Thyroid gland (tissue), 4 donors: ENCODE measurements at regions not wholly inside any gene's neighbourhood (a gene's known extent, or its start where the extent isn't known, plus 50 kb on each side); places are given as distances from the start of the nearest gene placed in this dataset.

Experiments
- DNase-seq, 2 donors: peaks; one replicate each; pipeline ENCODE4 v3.0.0-alpha.2; 2019
- H3K27ac ChIP-seq, 3 donors: fragments of 200-600 bp; sonication (generic); 1 replicate in 2 of 3; 2 replicates in 1 of 3; pipeline ENCODE4 v1.5.1; 2016 to 2019; ENCODE audit warnings: mild to moderate bottlenecking in 1 of 3, moderate library complexity in 1 of 3
- H3K27me3 ChIP-seq: fragments of 200-600 bp; sonication (generic); one replicate; pipeline ENCODE4 v1.5.1; 2019
- H3K36me3 ChIP-seq, 2 donors: fragments of 200-600 bp; sonication (generic); one replicate each; pipeline ENCODE4 v1.5.1; 2016 to 2019
- H3K4me1 ChIP-seq, 2 donors: fragments of 200-600 bp; sonication (generic); one replicate each; pipeline ENCODE4 v1.5.1; 2017 to 2019
- H3K4me3 ChIP-seq, 3 donors: fragments of 200-600 bp; sonication (generic); replicated peaks in 1 of 3; 1 replicate in 2 of 3; 2 replicates in 1 of 3; pipeline ENCODE4 v1.5.1; 2016; ENCODE audit warnings: mild to moderate bottlenecking in 1 of 3
- H3K9me3 ChIP-seq: fragments of 200-600 bp; sonication (generic); one replicate; pipeline ENCODE4 v1.5.1; 2017
- POLR2A ChIP-seq, 2 donors: fragments of 450-650 bp; IDR thresholded peaks; one replicate each; pipeline ENCODE4 v1.6.1; 2017; ENCODE audit warnings: antibody characterized with exemption in 2 of 2, mild to moderate bottlenecking in 2 of 2, moderate library complexity in 1 of 2
- WGBS, 2 donors: methylation state at CpG; one replicate each; pipeline ENCODE4 v1.1.5; 2017; 5-methylcytosine and 5-hydroxymethylcytosine counted together
- intact Hi-C: fragments of 100-400 bp; cut with DNase I; formaldehyde crosslinking; loops from one replicate; pipeline ENCODE4 v1.15.1; 2023
- TF ChIP-seq, protein P1 (sequence below), 6 experiments: fragments of 200-600 bp in 3 of 6; fragments of 450-650 bp in 3 of 6; sonication (generic) in 3 of 6; IDR thresholded peaks; one replicate each; pipeline ENCODE4 v1.5.1; 2016 to 2019; ENCODE audit warnings: antibody characterized with exemption in 6 of 6, mild to moderate bottlenecking in 2 of 6, inconsistent platforms in 1 of 6, moderate library complexity in 1 of 6

DNA sequence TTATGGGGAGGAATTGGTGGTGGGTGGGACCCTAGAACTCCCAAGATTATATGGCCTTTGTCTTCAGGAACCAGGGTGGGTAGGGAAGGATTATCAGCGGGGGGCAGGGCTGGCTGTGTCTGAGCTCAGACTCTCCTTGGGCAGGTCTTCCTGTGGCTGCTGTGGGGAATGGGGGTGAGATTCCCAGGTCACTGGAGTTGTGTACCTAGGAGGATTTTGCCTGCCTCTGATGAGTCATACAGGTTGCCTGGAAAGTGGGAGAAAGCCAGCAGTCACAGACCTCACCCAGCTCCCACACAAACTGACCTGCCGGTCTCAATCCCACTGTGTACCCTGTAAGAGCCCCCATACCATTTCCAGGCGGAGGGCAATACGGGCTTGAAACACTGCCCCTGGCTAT lies 209.9 kb upstream of the CNTN3 start:
- H3K4me3 ChIP-seq: no peak overlapping the region
- no peaks in the 10 kb centered on the region for H3K27me3 ChIP-seq
- no peak overlapping the region for H3K27ac ChIP-seq
- H3K9me3 ChIP-seq: no peaks in the 10 kb centered on the region
- no peaks in the 10 kb centered on the region for H3K36me3 ChIP-seq
- TF ChIP-seq, protein P1, sequence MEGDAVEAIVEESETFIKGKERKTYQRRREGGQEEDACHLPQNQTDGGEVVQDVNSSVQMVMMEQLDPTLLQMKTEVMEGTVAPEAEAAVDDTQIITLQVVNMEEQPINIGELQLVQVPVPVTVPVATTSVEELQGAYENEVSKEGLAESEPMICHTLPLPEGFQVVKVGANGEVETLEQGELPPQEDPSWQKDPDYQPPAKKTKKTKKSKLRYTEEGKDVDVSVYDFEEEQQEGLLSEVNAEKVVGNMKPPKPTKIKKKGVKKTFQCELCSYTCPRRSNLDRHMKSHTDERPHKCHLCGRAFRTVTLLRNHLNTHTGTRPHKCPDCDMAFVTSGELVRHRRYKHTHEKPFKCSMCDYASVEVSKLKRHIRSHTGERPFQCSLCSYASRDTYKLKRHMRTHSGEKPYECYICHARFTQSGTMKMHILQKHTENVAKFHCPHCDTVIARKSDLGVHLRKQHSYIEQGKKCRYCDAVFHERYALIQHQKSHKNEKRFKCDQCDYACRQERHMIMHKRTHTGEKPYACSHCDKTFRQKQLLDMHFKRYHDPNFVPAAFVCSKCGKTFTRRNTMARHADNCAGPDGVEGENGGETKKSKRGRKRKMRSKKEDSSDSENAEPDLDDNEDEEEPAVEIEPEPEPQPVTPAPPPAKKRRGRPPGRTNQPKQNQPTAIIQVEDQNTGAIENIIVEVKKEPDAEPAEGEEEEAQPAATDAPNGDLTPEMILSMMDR (IDR thresholded peaks at IDR 0.05): no peak
- no peak for TF ChIP-seq POLR2A (IDR thresholded peaks at IDR 0.05)
- 80 to 92% methylated on average over 1 to 3 of the region's 4 CpGs for WGBS, 2 donors
- H3K4me1 ChIP-seq: no peaks in the 10 kb centered on the region
- intact Hi-C loops: no loop called here
- DNase-seq: no peak

DNA sequence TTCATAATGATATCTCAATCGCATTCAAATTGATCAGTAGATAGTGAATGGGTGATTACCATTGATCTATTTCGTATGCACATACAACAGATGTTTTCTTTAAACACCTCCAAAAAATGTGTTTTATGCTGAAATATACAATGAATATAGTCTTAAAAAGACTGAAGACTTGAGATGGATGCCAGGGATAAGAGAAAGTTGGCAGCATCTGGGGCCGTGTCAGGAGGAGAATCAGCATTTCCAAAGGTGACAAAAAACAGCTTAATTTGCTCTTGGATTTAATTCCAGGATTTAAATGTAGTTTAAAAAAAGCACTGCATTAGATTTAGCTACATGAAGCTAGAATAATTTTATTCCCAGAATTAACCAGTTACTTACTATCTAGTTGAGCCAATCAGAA lies 199.7 kb upstream of the CNTN3 start:
- WGBS, 2 donors: 83 to 88% methylated on average over 3 of the region's 3 CpGs
- intact Hi-C loops: no loop called here
- Histone ChIP-seq H3K4me1 (no peaks in the 10 kb centered on the region), H3K4me3 (no peak overlapping the region), H3K27ac (no peak overlapping the region), H3K27me3 (no peaks in the 10 kb centered on the region), H3K36me3 (no peaks in the 10 kb centered on the region), H3K9me3 (no peaks in the 10 kb centered on the region)
- DNase-seq: no peak
- TF ChIP-seq POLR2A (IDR thresholded peaks at IDR 0.05): no peak
- TF ChIP-seq, protein P1 (IDR thresholded peaks at IDR 0.05): no peak

DNA sequence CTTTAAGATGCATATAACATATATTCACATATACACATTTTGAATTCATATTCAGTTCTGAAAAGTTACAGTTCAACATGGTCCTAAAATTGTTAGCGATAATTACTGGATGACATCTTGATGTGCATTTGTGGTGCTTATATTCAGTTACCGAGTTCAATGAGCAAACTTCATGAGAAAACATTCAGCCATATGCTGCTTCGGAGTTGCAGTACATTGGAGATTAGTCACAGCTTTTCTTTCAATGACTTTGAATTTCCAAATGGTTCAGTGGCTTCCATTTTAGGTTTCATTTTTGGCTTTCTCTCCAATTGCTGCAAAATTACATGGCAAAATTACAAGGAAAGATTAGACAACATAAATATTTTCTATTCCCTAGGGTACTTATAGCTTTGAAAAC lies 198.3 kb upstream of the CNTN3 start:
- WGBS, 2 donors: 89 to 92% methylated on average over 3 of the region's 3 CpGs
- intact Hi-C loops: no loop called here
- Histone ChIP-seq H3K4me1 (no peaks in the 10 kb centered on the region), H3K27me3 (no peaks in the 10 kb centered on the region), H3K9me3 (no peaks in the 10 kb centered on the region), H3K27ac (no peak overlapping the region), H3K4me3 (no peak overlapping the region), H3K36me3 (no peaks in the 10 kb centered on the region)
- TF ChIP-seq, protein P1 (IDR thresholded peaks at IDR 0.05): no peak
- TF ChIP-seq POLR2A (IDR thresholded peaks at IDR 0.05): no peak
- DNase-seq: no peak

DNA sequence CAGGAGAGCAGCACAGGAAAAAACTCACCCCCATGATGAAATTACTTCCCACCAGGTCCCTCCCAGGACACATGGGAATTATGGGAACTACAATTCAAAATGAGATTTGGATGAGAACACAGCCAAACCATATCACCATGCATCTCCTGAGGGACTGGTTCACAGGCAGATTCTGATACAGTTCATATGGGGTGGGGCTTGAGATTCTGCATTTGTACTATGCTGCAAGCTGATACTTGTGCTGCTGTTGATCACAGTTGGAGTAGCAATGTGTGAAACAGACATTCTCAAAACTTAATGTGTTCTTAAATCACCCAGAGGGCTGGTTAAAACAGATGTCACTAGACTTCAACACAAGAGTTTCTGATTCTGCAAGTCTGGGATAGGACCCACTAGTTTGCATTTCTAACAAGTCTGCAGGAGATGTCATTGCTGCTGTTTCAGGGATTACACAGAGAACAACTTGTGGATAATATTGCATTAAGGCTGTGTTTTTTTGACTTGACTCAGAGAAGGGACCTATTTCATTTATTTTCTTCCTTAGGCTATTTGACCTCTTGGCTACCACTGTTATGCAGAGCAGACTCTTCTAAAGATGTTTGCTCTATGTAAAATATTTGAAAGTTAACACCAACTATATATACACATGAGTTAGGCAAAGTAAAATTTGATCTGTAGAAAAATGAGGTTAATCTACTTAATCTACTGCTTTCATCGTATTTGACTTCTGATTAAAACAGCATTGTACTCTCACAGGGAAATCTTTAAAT lies 194.2 kb upstream of the CNTN3 start:
- no peak for TF ChIP-seq POLR2A (IDR thresholded peaks at IDR 0.05)
- TF ChIP-seq, protein P1 (IDR thresholded peaks at IDR 0.05): no peak
- intact Hi-C loops: no loop called here
- H3K4me3 ChIP-seq: no peak overlapping the region
- no peak for DNase-seq
- no peaks in the 10 kb centered on the region for H3K9me3 ChIP-seq
- no peaks in the 10 kb centered on the region for H3K36me3 ChIP-seq
- H3K4me1 ChIP-seq: no peaks in the 10 kb centered on the region
- H3K27ac ChIP-seq: no peak overlapping the region
- H3K27me3 ChIP-seq: no peaks in the 10 kb centered on the region
- 58 to 74% methylated on average over 1 of the region's 1 CpG for WGBS, 2 donors

DNA sequence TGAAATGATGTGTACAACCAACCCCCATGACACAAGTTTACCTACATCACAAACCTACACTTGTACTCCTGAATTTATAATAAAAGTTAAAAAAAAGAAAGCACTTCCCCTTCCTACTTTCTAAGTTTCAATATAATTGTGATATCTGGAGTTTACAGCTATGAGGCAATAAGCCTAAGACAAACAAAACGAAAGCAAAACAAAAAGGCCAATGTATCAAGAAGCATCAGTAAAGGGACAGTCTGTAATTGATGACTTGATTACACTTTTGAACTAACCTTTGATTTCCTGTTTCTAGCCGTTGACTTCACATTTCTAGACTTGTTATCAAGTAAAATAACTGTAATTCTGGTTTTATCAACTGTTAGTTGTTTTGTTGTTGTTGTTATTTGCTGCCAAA lies 187.5 kb upstream of the CNTN3 start:
- no peaks in the 10 kb centered on the region for H3K27me3 ChIP-seq
- intact Hi-C loops: no loop called here
- no peak for DNase-seq
- H3K27ac ChIP-seq: no peak overlapping the region
- WGBS, 2 donors: 77% methylated on average over 2 of the region's 2 CpGs
- H3K9me3 ChIP-seq: no peaks in the 10 kb centered on the region
- no peaks in the 10 kb centered on the region for H3K4me1 ChIP-seq
- H3K36me3 ChIP-seq: no peaks in the 10 kb centered on the region
- no peak for TF ChIP-seq POLR2A (IDR thresholded peaks at IDR 0.05)
- TF ChIP-seq, protein P1 (IDR thresholded peaks at IDR 0.05): no peak
- H3K4me3 ChIP-seq: no peak overlapping the region
